Vagina (tissue), 2 donors: ENCODE measurements at regions not wholly inside any gene's neighbourhood (a gene's known extent, or its start where the extent isn't known, plus 50 kb on each side); places are given as distances from the start of the nearest gene placed in this dataset.
A peak's percentile ranks its signal among the peaks of the same experiment; 100 is the strongest.

ENCODE experiments used
- DNase-seq, 2 donors: peaks; one replicate each; pipeline ENCODE4 v3.0.0-alpha.2; 2017; ENCODE audit errors: extremely low spot score in 2 of 2
- H3K27ac ChIP-seq: fragments of 200-600 bp; sonication (generic); one replicate; pipeline ENCODE4 v1.5.1; 2019
- H3K27me3 ChIP-seq: fragments of 200-600 bp; sonication (generic); one replicate; pipeline ENCODE4 v1.5.1; 2019
- H3K36me3 ChIP-seq, 2 donors: fragments of 200-600 bp; sonication (generic); one replicate each; pipeline ENCODE4 v1.5.1; 2017 to 2019
- H3K4me1 ChIP-seq: fragments of 200-600 bp; sonication (generic); one replicate; pipeline ENCODE4 v1.5.1; 2019
- H3K4me3 ChIP-seq, 2 donors: fragments of 200-600 bp; sonication (generic); 1 replicate in 1 of 2; 2 replicates in 1 of 2; pipeline ENCODE4 v1.5.1; 2016 to 2019
- H3K9me3 ChIP-seq: fragments of 200-600 bp; sonication (generic); one replicate; pipeline ENCODE4 v1.5.1; 2019
- CTCF ChIP-seq, 3 experiments: fragments of 450-650 bp in 2 of 3; fragments of 200-600 bp in 1 of 3; sonication (generic) in 1 of 3; IDR thresholded peaks; one replicate each; pipeline ENCODE4 v1.5.1; 2017 to 2019; ENCODE audit warnings: antibody characterized with exemption in 3 of 3, mild to moderate bottlenecking in 2 of 3, moderate library complexity in 2 of 3
- POLR2A ChIP-seq, 2 donors: fragments of 450-650 bp; IDR thresholded peaks; one replicate each; pipeline ENCODE4 v1.6.1; 2017; ENCODE audit warnings: antibody characterized with exemption in 2 of 2, mild to moderate bottlenecking in 2 of 2, moderate library complexity in 2 of 2
- POLR2AphosphoS5 ChIP-seq, 2 donors: sonication (generic); formaldehyde crosslinking; IDR thresholded peaks; one replicate each; pipeline ENCODE4 v1.9.0; 2017; ENCODE audit warnings: antibody characterized with exemption in 2 of 2, mild to moderate bottlenecking in 2 of 2, low read depth in 1 of 2; ENCODE audit not compliant: insufficient read depth in 1 of 2
- intact Hi-C: fragments of 100-400 bp; cut with DNase I; formaldehyde crosslinking; loops from one replicate; pipeline ENCODE4 v1.15.1; 2023

- no peaks in the 10 kb centered on the region for H3K27me3 ChIP-seq
- no peak overlapping the region for H3K27ac ChIP-seq
- TF ChIP-seq POLR2AphosphoS5 (IDR thresholded peaks at IDR 0.05; ENCODE audit: insufficient read depth in 1 of 2, low read depth in 1 of 2) (peak in 1 of 2 donors; percentile 17), POLR2A (IDR thresholded peaks at IDR 0.05) (no peak), CTCF (IDR thresholded peaks at IDR 0.05) (no peak)
- no peak overlapping the region for H3K4me3 ChIP-seq
- no peaks in the 10 kb centered on the region for H3K36me3 ChIP-seq
- intact Hi-C loops = no loop called here
- DNase-seq = no peak
- H3K9me3 ChIP-seq = no peaks in the 10 kb centered on the region
- peaks cover 13% of the 10 kb centered on the region for H3K4me1 ChIP-seq
These were observed 140.9 kb upstream of the ETS2 start for GRCh38 chr21:38664841-38665240.

GRCh38 chr21:38667291-38667870 is 138.3 kb upstream of the ETS2 start:
- intact Hi-C loops = no loop called here
- Histone ChIP-seq H3K27ac (no peak overlapping the region), H3K36me3 (no peaks in the 10 kb centered on the region), H3K27me3 (no peaks in the 10 kb centered on the region), H3K4me3 (no peak overlapping the region), H3K9me3 (no peaks in the 10 kb centered on the region), H3K4me1 (peaks cover 1% of the 10 kb centered on the region)
- TF ChIP-seq CTCF (IDR thresholded peaks at IDR 0.05) (no peak), POLR2A (IDR thresholded peaks at IDR 0.05) (no peak), POLR2AphosphoS5 (IDR thresholded peaks at IDR 0.05; ENCODE audit: insufficient read depth in 1 of 2, low read depth in 1 of 2) (no peak)
- no peak for DNase-seq

- TF ChIP-seq POLR2A (IDR thresholded peaks at IDR 0.05) (no peak), CTCF (IDR thresholded peaks at IDR 0.05) (no peak), POLR2AphosphoS5 (IDR thresholded peaks at IDR 0.05; ENCODE audit: insufficient read depth in 1 of 2, low read depth in 1 of 2) (no peak)
- H3K4me3 ChIP-seq = no peak overlapping the region
- no peaks in the 10 kb centered on the region for H3K9me3 ChIP-seq
- intact Hi-C loops = no loop called here
- no peaks in the 10 kb centered on the region for H3K36me3 ChIP-seq
- no peak for DNase-seq
- H3K4me1 ChIP-seq = no peaks in the 10 kb centered on the region
- H3K27me3 ChIP-seq = no peaks in the 10 kb centered on the region
- no peak overlapping the region for H3K27ac ChIP-seq
These were observed 137.7 kb upstream of the ETS2 start for GRCh38 chr21:38668067-38668466.

- Histone ChIP-seq H3K27ac (no peak overlapping the region), H3K4me3 (no peak overlapping the region), H3K27me3 (no peaks in the 10 kb centered on the region), H3K4me1 (no peaks in the 10 kb centered on the region), H3K36me3 (no peaks in the 10 kb centered on the region), H3K9me3 (no peaks in the 10 kb centered on the region)
- intact Hi-C loops = no loop called here
- DNase-seq = no peak
- TF ChIP-seq POLR2A (IDR thresholded peaks at IDR 0.05) (no peak), POLR2AphosphoS5 (IDR thresholded peaks at IDR 0.05; ENCODE audit: insufficient read depth in 1 of 2, low read depth in 1 of 2) (no peak), CTCF (IDR thresholded peaks at IDR 0.05) (no peak)
These were observed 137.2 kb upstream of the ETS2 start for GRCh38 chr21:38668541-38668940.

- intact Hi-C loops = no loop called here
These were observed 136.5 kb upstream of the ETS2 start for GRCh38 chr21:38669186-38669585.

More at GRCh38 chr21:38669186-38669585, 136.5 kb upstream of the ETS2 start:
- TF ChIP-seq POLR2A (IDR thresholded peaks at IDR 0.05) (no peak), POLR2AphosphoS5 (IDR thresholded peaks at IDR 0.05; ENCODE audit: insufficient read depth in 1 of 2, low read depth in 1 of 2) (no peak), CTCF (IDR thresholded peaks at IDR 0.05) (peak in 1 of 3 experiments; percentile 11)
- H3K27ac ChIP-seq = no peak overlapping the region
- no peak for DNase-seq
- H3K27me3 ChIP-seq = no peaks in the 10 kb centered on the region
- H3K4me3 ChIP-seq = no peak overlapping the region
- no peaks in the 10 kb centered on the region for H3K9me3 ChIP-seq
- H3K4me1 ChIP-seq = no peaks in the 10 kb centered on the region
- no peaks in the 10 kb centered on the region for H3K36me3 ChIP-seq
